ENCODE measurements at regions not wholly inside any gene's neighbourhood (a gene's known extent, or its start where the extent isn't known, plus 50 kb on each side); places are given as distances from the start of the nearest gene placed in this dataset.

DNA sequence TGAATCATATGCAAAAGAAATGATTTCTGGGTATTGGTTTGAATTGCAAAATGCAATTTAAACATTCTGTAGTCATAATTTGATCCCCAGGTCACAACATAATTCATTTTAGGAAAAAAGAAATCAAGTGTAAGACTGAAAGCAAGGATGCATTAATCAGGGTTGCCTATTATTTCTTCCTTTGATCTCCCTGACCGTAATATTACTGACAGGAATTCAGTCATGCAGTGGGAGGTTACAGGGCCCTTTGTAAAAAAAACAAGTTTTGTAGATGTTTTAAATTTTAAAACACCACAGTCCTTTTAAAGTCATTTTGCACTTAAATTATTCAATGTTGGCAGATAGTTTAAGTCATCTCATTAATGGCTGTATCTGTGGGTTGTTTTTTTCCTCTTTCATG is 263.0 kb upstream of the NCAM2 start:
- Mint-ChIP-seq H3K4me1 (ENCODE audit: low read depth) (no peaks in the 10 kb centered on the region), H3K27me3 (no peaks in the 10 kb centered on the region), H3K36me3 (ENCODE audit: low read depth) (no peaks in the 10 kb centered on the region), H3K27ac (no peak overlapping the region), H3K4me3 (no peak overlapping the region), H3K9me3 (peaks cover 11% of the 10 kb centered on the region)
- intact Hi-C loops (cut with micrococcal nuclease) = no loop called here
- TF ChIP-seq, protein P1, sequence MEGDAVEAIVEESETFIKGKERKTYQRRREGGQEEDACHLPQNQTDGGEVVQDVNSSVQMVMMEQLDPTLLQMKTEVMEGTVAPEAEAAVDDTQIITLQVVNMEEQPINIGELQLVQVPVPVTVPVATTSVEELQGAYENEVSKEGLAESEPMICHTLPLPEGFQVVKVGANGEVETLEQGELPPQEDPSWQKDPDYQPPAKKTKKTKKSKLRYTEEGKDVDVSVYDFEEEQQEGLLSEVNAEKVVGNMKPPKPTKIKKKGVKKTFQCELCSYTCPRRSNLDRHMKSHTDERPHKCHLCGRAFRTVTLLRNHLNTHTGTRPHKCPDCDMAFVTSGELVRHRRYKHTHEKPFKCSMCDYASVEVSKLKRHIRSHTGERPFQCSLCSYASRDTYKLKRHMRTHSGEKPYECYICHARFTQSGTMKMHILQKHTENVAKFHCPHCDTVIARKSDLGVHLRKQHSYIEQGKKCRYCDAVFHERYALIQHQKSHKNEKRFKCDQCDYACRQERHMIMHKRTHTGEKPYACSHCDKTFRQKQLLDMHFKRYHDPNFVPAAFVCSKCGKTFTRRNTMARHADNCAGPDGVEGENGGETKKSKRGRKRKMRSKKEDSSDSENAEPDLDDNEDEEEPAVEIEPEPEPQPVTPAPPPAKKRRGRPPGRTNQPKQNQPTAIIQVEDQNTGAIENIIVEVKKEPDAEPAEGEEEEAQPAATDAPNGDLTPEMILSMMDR (IDR thresholded peaks at IDR 0.05) = no peak
- ATAC-seq (no peak), DNase-seq (no peak)
- ChIA-PET POLR2A (no interaction called here), CTCF (no interaction called here)

DNA sequence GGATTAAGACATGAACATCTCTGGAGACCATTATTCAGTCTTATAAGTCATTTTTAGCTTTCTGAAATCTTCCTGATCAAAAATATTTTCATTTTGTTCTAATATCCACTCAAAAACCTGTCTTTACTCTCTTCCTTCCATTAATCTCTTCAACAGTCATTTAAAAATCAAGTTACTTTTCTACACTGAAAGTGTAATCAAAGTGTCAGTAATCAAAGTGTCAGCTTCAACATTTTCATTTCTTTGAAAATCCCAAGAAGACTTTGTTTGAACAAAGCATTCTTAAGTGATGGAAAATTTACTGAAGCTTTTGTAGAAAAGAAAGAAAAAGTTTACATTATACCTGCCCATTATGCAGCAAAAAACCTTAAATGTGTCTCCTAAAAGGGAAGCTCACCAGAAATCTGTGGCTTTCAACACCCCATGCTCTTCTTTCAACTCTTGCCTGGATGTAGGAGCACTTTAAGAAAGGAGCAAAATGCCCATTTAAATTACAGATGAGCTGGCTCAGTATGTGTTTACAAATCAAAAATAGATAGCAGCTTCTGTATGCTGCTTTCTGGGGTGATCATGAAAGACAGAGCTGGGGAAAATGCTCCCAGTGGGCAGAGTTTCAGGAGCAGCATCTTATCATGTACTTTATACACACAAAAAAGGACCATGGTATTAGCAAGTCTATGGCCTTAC is 260.8 kb upstream of the NCAM2 start:
- no peak overlapping the region for H3K27ac Mint-ChIP-seq
- TF ChIP-seq, protein P1 (IDR thresholded peaks at IDR 0.05) = no peak
- H3K4me1 Mint-ChIP-seq (ENCODE audit: low read depth) = no peaks in the 10 kb centered on the region
- intact Hi-C loops (cut with micrococcal nuclease) = no loop called here
- POLR2A ChIA-PET = no interaction called here
- H3K27me3 Mint-ChIP-seq = no peaks in the 10 kb centered on the region
- H3K9me3 Mint-ChIP-seq = peaks cover 11% of the 10 kb centered on the region
- ATAC-seq (no peak), DNase-seq (no peak)
- no peaks in the 10 kb centered on the region for H3K36me3 Mint-ChIP-seq (ENCODE audit: low read depth)
- no peak overlapping the region for H3K4me3 Mint-ChIP-seq
- CTCF ChIA-PET = no interaction called here

DNA sequence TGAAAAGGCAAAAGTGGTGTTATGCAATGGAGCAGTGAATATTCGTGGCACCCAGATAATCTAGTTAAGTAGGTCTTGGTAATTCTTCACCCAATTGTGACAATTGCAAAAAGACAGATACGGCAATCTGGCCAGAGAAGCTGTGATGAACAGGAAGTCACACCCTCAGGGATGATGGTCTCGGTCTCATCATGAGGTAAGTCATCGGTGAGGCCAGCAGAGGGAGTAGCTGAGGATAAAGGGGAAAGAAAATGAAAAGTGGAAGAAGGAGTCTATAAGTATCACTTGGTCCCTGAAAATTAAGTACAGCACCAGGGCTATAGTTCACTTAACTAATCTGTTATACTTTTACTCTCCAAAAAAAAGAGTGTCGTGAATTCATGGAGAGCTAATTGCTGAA is 258.8 kb upstream of the NCAM2 start:
- Mint-ChIP-seq H3K36me3 (ENCODE audit: low read depth) (no peaks in the 10 kb centered on the region), H3K27me3 (no peaks in the 10 kb centered on the region), H3K4me1 (ENCODE audit: low read depth) (no peaks in the 10 kb centered on the region), H3K9me3 (peaks cover 12% of the 10 kb centered on the region), H3K4me3 (no peak overlapping the region), H3K27ac (no peak overlapping the region)
- ChIA-PET POLR2A (interaction anchor here (0.6 kb wide), 1 partner anchor 19 kb away, joined by 3 read pairs; no protein-coding TSS in a partner anchor), CTCF (no interaction called here)
- intact Hi-C loops (cut with micrococcal nuclease) = no loop called here
- ATAC-seq (no peak), DNase-seq (peak; percentile 2)
- TF ChIP-seq, protein P1 (IDR thresholded peaks at IDR 0.05) = no peak

DNA sequence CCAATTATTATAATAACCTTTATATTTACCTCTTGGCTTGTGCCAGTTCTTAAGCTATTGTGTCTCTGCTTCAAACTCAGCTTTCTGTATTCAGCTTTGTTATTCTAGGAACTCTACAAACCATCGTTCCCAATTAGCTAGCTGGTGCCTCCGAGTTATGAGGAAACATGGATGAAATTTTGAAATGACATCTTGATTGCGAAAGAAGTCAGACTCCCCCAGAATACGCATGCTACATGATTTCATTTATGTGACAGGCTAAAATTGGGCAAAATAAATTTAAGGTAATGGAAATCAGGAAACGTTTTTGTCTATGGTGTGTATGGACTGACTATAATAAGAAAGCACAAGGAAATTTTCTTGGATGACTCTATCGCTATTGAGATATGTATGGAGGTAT is 256.8 kb upstream of the NCAM2 start:
- intact Hi-C loops (cut with micrococcal nuclease) = loop anchor here (10.0 kb wide), 1 partner anchor 57 kb away; no protein-coding TSS in a partner anchor
- Mint-ChIP-seq H3K4me1 (ENCODE audit: low read depth) (no peaks in the 10 kb centered on the region), H3K27ac (no peak overlapping the region), H3K36me3 (ENCODE audit: low read depth) (no peaks in the 10 kb centered on the region), H3K4me3 (no peak overlapping the region), H3K9me3 (peaks cover 16% of the 10 kb centered on the region), H3K27me3 (no peaks in the 10 kb centered on the region)
- DNase-seq (no peak), ATAC-seq (no peak)
- TF ChIP-seq, protein P1 (IDR thresholded peaks at IDR 0.05) = no peak
- POLR2A ChIA-PET = no interaction called here
- CTCF ChIA-PET = no interaction called here

DNA sequence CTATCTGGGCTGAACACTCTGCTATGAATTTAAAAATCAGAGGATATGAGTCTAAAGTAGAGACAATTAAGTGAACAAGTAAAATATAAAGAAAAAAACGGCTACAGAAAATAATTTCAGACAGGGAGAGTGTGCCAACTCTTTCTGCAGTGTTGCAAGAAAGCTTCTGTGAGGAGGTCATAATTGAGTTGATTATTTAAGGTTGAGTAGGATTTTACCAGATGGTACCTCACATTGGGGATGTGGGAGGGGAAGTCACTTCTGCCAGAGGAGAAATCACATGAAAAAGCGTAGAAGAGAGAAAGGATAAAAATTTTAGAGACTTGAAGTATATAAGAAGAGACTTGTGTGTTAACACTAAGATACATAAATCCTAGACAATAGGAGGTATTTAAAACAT is 238.0 kb upstream of the NCAM2 start:
- no peaks in the 10 kb centered on the region for H3K27me3 Mint-ChIP-seq
- H3K4me1 Mint-ChIP-seq (ENCODE audit: low read depth) = no peaks in the 10 kb centered on the region
- ChIA-PET CTCF (no interaction called here), POLR2A (no interaction called here)
- H3K4me3 Mint-ChIP-seq = no peak overlapping the region
- ATAC-seq (no peak), DNase-seq (no peak)
- peaks cover 12% of the 10 kb centered on the region for H3K9me3 Mint-ChIP-seq
- no peaks in the 10 kb centered on the region for H3K36me3 Mint-ChIP-seq (ENCODE audit: low read depth)
- intact Hi-C loops (cut with micrococcal nuclease) = no loop called here
- TF ChIP-seq, protein P1 (IDR thresholded peaks at IDR 0.05) = no peak
- H3K27ac Mint-ChIP-seq = no peak overlapping the region
